Smooth muscle cell of the brain vasculature (primary cell): ENCODE measurements at regions not wholly inside any gene's neighbourhood (a gene's known extent, or its start where the extent isn't known, plus 50 kb on each side); places are given as distances from the start of the nearest gene placed in this dataset.

ENCODE experiments used
- DNase-seq: peaks from one replicate; pipeline ENCODE4 v3.0.0-alpha.2; 2012; ENCODE audit warnings: low read depth, low spot score

DNA sequence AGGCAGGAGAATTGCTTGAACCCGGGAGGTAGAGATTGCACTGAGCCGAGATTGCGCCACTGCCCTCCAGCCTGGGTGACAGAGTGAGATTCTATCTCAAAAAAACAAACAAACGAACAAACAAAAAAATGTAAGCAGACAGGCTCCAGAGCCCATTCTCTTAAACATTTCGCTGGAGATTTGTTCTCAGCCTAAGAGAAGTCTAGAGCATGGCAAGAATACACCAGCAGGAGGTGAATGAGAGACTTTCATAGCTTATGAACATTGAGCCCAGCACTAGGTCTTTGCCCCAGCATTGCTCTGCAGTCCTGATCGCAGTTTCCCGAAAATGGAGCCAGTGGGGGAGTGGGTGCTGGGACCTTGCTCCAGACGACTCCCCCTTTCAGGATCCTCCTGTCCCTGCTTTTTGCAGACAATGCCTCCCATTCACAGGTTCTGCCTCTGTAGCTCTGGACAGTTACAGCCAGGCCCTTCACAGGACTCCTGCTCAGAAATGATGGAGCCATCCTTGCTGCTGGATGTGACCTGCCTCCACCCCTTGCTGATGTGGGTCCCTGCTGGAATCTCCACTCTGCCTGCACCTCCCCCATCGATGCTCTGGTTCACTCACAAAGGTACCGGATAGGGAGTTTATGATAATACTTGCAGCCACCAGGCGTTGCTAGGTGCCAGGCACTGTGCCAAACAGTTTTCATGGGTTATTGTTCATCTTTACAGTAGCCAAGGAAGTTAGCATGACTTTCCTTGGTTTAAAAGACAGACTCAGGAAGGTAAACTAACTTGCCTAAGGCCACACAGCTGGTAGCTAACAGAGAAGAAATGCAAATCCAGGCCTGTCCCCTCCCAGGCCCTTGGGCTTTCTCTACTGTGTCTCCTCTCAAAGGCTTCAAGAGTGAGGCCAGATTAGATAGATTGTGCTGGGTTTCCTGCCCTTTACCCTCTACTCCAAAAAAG lies 329.7 kb upstream of the TLE3 start:
- no peak for DNase-seq

GRCh38 chr15:70426096-70426821 lies 328.5 kb upstream of the TLE3 start:
- DNase-seq, result no peak

DNA sequence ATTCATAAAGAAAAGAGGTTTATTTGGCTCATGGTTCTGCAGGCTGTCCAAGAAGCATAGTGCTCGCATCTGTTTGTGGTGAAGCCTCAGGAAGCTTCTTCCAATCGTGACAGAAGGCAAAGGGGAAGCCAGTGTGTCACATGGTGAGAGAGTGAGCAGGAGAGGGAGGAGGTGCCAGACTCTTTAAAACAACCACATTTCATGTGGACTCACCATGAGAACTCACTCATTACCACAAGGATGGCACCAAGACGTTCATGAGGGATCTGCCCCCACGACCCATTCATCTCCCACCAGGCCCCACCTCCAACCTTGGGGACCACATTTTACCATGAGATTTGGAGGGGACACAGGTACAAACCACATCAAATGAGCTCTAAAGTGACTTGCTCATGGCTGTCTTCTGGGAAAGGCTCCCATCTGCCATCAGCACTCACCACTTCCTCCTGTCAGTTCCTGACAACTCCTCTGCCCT lies 327.3 kb upstream of the TLE3 start:
- no peak for DNase-seq

DNA sequence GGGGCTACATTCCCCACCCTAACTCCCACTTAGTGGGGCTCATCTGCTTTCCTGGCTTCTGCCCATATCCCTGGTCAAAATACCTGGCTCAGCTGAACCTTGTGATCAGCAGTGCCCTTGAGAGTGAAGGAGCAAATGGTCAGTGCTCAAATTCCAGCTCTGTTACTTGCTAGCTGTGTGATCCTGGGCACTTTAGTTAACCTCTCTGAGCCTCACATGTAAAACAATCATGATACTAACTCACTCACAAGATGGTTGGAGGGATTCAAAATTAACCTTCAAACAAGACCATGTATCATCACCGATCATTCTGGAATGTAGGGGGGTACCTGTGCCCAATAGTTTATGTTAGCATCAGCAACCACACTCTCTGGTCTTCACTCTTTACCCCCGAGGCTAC lies 325.6 kb upstream of the TLE3 start:
- no peak for DNase-seq

GRCh38 chr15:70422342-70422741 lies 324.6 kb upstream of the TLE3 start:
- DNase-seq, result no peak

DNA sequence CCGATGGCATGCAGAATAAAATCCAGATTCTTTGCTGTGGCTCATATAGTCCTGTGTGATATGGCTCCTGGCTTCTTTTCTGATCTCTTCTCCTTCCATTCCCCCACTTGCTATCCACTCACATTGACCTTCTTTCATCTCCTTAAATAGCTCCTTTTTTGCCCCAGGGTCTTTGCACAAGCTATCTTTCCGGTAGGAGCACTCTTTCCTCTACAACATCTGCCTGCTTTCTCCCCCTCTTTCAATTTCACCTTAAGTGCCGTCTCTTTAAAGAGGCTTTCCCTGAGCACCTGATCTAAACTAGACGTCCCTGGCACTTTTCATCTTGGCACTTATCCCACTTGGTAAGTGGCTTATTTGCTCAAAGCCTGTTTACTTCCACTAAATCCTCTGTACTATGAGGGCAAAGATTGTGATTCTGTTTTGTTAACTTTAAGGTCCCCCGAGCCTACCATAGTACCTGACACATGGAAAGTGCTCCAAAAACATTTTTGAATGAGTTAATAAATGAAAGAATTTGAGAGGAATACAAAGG lies 323.3 kb upstream of the TLE3 start:
- no peak for DNase-seq

DNA sequence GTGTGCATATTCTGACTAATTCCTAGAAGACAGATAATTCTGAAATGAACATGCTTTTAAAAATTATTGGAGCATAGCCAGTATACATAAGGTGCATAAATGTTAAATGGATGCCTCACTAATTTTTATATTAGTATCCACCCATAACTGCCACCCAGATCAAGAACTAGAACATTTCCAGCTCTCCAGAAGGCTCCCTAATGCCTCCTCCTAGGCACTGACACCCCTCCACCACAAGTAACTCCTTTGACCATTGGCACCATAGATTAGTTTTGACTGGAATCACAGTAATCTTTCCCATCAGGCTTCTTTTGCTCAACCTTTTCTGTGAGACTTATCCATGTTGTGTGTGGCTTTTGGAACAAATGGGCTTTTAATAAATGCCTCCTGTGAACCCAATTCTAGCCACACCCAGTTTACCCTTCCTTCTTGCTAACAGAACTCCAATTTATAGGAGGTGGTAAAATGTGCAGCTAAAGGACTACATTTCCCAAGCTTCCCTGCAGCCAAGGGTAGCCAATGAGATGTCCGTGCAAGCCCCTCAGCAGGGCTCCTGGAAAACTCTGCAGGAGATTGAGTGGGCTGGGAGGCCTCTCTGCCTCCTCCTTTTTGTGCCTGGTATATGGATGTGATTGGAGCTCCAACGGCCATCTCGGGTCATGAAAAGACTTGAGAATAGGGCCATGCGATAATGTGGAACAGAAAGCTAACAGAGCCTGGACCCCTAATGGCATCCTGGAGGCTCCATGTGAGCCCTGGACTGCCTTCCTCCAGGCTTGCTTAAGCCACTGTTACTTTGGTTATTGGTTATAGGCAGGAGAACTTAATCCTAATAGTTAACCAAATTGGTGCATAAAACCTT lies 322.6 kb upstream of the TLE3 start:
- no peak for DNase-seq

DNA sequence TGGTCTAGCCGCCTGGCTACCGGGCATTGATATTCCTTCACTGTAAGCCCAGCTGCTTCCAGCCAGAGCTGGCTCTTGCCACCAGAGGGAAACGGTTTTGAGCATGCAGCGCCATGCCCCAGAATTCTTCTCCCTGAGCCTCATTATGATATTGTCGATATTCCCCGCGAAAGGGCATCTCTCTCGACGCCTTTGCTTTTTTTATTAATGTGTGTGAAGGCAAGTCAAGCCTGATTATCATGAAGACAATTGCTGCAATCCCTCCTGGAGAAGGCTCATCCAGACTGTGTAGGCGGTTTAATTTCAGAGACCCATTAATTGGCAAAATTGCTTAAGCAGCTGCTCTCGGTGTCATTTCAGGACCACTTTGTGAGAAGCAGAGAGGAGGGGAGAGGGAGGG lies 321.2 kb upstream of the TLE3 start:
- no peak for DNase-seq

GRCh38 chr15:70417535-70417934 lies 319.8 kb upstream of the TLE3 start:
- DNase-seq, result no peak

- DNase-seq, result no peak
Observed at GRCh38 chr15:70416829-70417228, 319.1 kb upstream of the TLE3 start.

GRCh38 chr15:70415398-70415797 lies 317.7 kb upstream of the TLE3 start:
- DNase-seq, result no peak

GRCh38 chr15:70414626-70415025 lies 316.9 kb upstream of the TLE3 start:
- no peak for DNase-seq

GRCh38 chr15:70412794-70413193 lies 315.1 kb upstream of the TLE3 start:
- no peak for DNase-seq

GRCh38 chr15:70411143-70411863 lies 313.6 kb upstream of the TLE3 start:
- DNase-seq, result no peak

- no peak for DNase-seq
Observed at GRCh38 chr15:70410371-70410985, 312.8 kb upstream of the TLE3 start.

GRCh38 chr15:70409388-70409787 lies 311.7 kb upstream of the TLE3 start:
- no peak for DNase-seq

- no peak for DNase-seq
Observed at GRCh38 chr15:70407955-70408354, 310.2 kb upstream of the TLE3 start.

DNA sequence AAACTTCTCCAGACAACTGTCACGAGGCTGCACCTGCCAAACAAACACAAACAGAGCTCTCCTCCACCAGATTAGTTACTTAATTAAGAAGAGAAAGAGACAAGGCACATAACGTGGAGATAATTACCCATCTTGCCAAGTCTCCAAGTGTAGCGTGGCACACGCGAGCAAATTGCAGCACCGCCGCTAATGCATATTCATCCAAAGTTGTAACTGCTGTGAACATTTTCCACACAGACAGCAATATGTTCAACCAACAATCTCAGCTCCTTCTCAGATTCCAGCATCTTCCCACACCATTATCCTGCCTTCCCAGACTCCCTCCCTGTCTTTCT lies 309.6 kb upstream of the TLE3 start:
- no peak for DNase-seq

- no peak for DNase-seq
Observed at GRCh38 chr15:70406617-70407335, 309.1 kb upstream of the TLE3 start.

- DNase-seq, result no peak
Observed at GRCh38 chr15:70401709-70402108, 304.0 kb upstream of the TLE3 start.
